Stomach (tissue), 8 donors: ENCODE measurements at regions not wholly inside any gene's neighbourhood (a gene's known extent, or its start where the extent isn't known, plus 50 kb on each side); places are given as distances from the start of the nearest gene placed in this dataset.

Source experiments
- DNase-seq, 2 donors: peaks; one replicate each; pipeline versions ENCODE4 v3.0.0 to v3.0.0-alpha.2; 2013 to 2019
- H3K27ac ChIP-seq, 5 donors: fragments of 200-600 bp in 4 of 5; sonication (generic) in 4 of 5; one replicate each; pipeline ENCODE4 v1.5.1; 2013 to 2019; ENCODE audit warnings: mild to moderate bottlenecking in 1 of 5, moderate library complexity in 1 of 5
- H3K27me3 ChIP-seq, 3 donors: fragments of 200-600 bp; sonication (generic); one replicate each; pipeline ENCODE4 v1.5.1; 2017 to 2019; ENCODE audit warnings: mixed run types in 1 of 3
- H3K36me3 ChIP-seq, 4 donors: fragments of 200-600 bp; sonication (generic); 1 replicate in 3 of 4; 2 replicates in 1 of 4; pipeline ENCODE4 v1.5.1; 2016 to 2019
- H3K4me1 ChIP-seq, 4 donors: fragments of 200-600 bp; sonication (generic); one replicate each; pipeline ENCODE4 v1.5.1; 2016 to 2019
- H3K4me3 ChIP-seq, 4 donors: fragments of 200-600 bp; sonication (generic) in 3 of 4; one replicate each; pipeline ENCODE4 v1.5.1; 2016 to 2019; ENCODE audit warnings: mild to moderate bottlenecking in 1 of 4
- H3K9me3 ChIP-seq, 4 donors: fragments of 200-600 bp; sonication (generic); one replicate each; pipeline ENCODE4 v1.5.1; 2016 to 2019
- CTCF ChIP-seq, 7 experiments: fragments of 450-650 bp in 4 of 7; fragments of 200-600 bp in 3 of 7; sonication (generic) in 3 of 7; IDR thresholded peaks; one replicate each; pipeline ENCODE4 v1.5.1; 2016 to 2019; ENCODE audit warnings: antibody characterized with exemption in 7 of 7, control low read depth in 2 of 7, mild to moderate bottlenecking in 1 of 7
- EP300 ChIP-seq: sonication (generic); formaldehyde crosslinking; IDR thresholded peaks from one replicate; pipeline ENCODE4 v1.6.1; 2017; ENCODE audit warnings: antibody characterized with exemption
- POLR2A ChIP-seq, 4 donors: fragments of 450-650 bp; IDR thresholded peaks; one replicate each; pipeline ENCODE4 v1.6.1; 2016; ENCODE audit warnings: antibody characterized with exemption in 4 of 4, control low read depth in 2 of 4, mild to moderate bottlenecking in 1 of 4, moderate library complexity in 1 of 4
- POLR2AphosphoS5 ChIP-seq, 3 donors: sonication (generic); formaldehyde crosslinking; IDR thresholded peaks; one replicate each; pipeline ENCODE4 v1.6.1; 2016; ENCODE audit warnings: antibody characterized with exemption in 3 of 3
- WGBS, 5 donors: extraction: QIAGEN DNeasy Blood & Tissue Kit in 3 of 5; methylation state at CpG; one replicate each; pipeline versions ENCODE4 v1.1.5 to v1.1.7; 2013 to 2018; 5-methylcytosine and 5-hydroxymethylcytosine counted together
- intact Hi-C: fragments of 100-400 bp; cut with DNase I; formaldehyde crosslinking; loops from one replicate; pipeline ENCODE4 v1.15.1; 2023; ENCODE audit warnings: low total_unique reads
- donor health status: healthy with polysubstance abuse.
- donor health status: Bipolar disorder and iron deficiency.
- donor health status: healthy.

GRCh38 chr13:71382285-71382684, 484.7 kb downstream of the DACH1 start:
- H3K4me3 ChIP-seq = no peak overlapping the region
- intact Hi-C loops = no loop called here
- H3K9me3 ChIP-seq = no peaks in the 10 kb centered on the region
- WGBS, 5 donors = 71 to 87% (median 77%) methylated on average over 4 of the region's 4 CpGs
- H3K36me3 ChIP-seq = no peaks in the 10 kb centered on the region
- TF ChIP-seq POLR2A (IDR thresholded peaks at IDR 0.05) = no peak
- no peak for TF ChIP-seq CTCF (IDR thresholded peaks at IDR 0.05)
- no peak for TF ChIP-seq EP300
- no peak for TF ChIP-seq POLR2AphosphoS5 (IDR thresholded peaks at IDR 0.05)
- no peaks in the 10 kb centered on the region for H3K27me3 ChIP-seq
- no peak overlapping the region for H3K27ac ChIP-seq
- peaks cover 0 to 4% (median 0%) of the 10 kb centered on the region in 4 donors for H3K4me1 ChIP-seq
- DNase-seq = no peak

- H3K36me3 ChIP-seq = no peaks in the 10 kb centered on the region
- no peaks in the 10 kb centered on the region for H3K9me3 ChIP-seq
- peaks cover 0 to 4% (median 0%) of the 10 kb centered on the region in 4 donors for H3K4me1 ChIP-seq
- no peak overlapping the region for H3K27ac ChIP-seq
- 68 to 75% (median 70%) methylated on average over 2 of the region's 2 CpGs for WGBS, 5 donors
- DNase-seq = no peak
- H3K27me3 ChIP-seq = no peaks in the 10 kb centered on the region
- intact Hi-C loops = no loop called here
- no peak for TF ChIP-seq EP300
- no peak for TF ChIP-seq POLR2A (IDR thresholded peaks at IDR 0.05)
- no peak for TF ChIP-seq CTCF (IDR thresholded peaks at IDR 0.05)
- no peak for TF ChIP-seq POLR2AphosphoS5 (IDR thresholded peaks at IDR 0.05)
- H3K4me3 ChIP-seq = no peak overlapping the region
Measured at GRCh38 chr13:71380191-71380590, 486.8 kb downstream of the DACH1 start.

- intact Hi-C loops = no loop called here
- peak overlapping the region in 4 of 5 donors; percentile 11 to 71 (median 32) for H3K27ac ChIP-seq
- no peak for TF ChIP-seq POLR2A (IDR thresholded peaks at IDR 0.05)
- no peak for TF ChIP-seq POLR2AphosphoS5 (IDR thresholded peaks at IDR 0.05)
- TF ChIP-seq EP300 = no peak
- no peak for TF ChIP-seq CTCF (IDR thresholded peaks at IDR 0.05)
- peak overlapping the region in 3 of 4 donors; percentile 2 to 28 (median 22) for H3K4me3 ChIP-seq
- H3K27me3 ChIP-seq = no peaks in the 10 kb centered on the region
- H3K9me3 ChIP-seq = no peaks in the 10 kb centered on the region
- no peaks in the 10 kb centered on the region for H3K36me3 ChIP-seq
- peaks cover 0 to 4% (median 0%) of the 10 kb centered on the region in 4 donors for H3K4me1 ChIP-seq
- 30 to 54% (median 45%) methylated on average over 5 of the region's 5 CpGs for WGBS, 5 donors
- DNase-seq = peak in 1 of 2 donors; percentile 3
Measured at GRCh38 chr13:71378961-71379905, 487.8 kb downstream of the DACH1 start.

GRCh38 chr13:71374471-71375049, 492.4 kb downstream of the DACH1 start:
- intact Hi-C loops = no loop called here

More at GRCh38 chr13:71374471-71375049, 492.4 kb downstream of the DACH1 start:
- 57 to 77% (median 67%) methylated on average over 3 of the region's 3 CpGs for WGBS, 5 donors
- no peak overlapping the region for H3K27ac ChIP-seq
- TF ChIP-seq POLR2AphosphoS5 (IDR thresholded peaks at IDR 0.05) (no peak), POLR2A (IDR thresholded peaks at IDR 0.05) (no peak), CTCF (IDR thresholded peaks at IDR 0.05) (no peak), EP300 (no peak)
- peaks cover 0 to 2% (median 0%) of the 10 kb centered on the region in 4 donors for H3K4me1 ChIP-seq
- no peaks in the 10 kb centered on the region for H3K9me3 ChIP-seq
- no peak overlapping the region for H3K4me3 ChIP-seq
- no peaks in the 10 kb centered on the region for H3K27me3 ChIP-seq
- H3K36me3 ChIP-seq = no peaks in the 10 kb centered on the region
- DNase-seq = peak in 1 of 2 donors; percentile 4
